Left renal cortex interstitium (tissue), 4 donors: ENCODE measurements at regions not wholly inside any gene's neighbourhood (a gene's known extent, or its start where the extent isn't known, plus 50 kb on each side); places are given as distances from the start of the nearest gene placed in this dataset.
"Not testable (repeated sequence)": the region's sequence is repeated elsewhere in the genome, so short reads cannot be mapped to it uniquely, and the experiment has no call there.

Source experiments
- DNase-seq, 4 donors: peaks; one replicate each; pipeline ENCODE4 v3.0.0-alpha.2; 2013; ENCODE audit warnings: low read depth in 4 of 4, low spot score in 2 of 4, missing footprints in 1 of 4

DNA sequence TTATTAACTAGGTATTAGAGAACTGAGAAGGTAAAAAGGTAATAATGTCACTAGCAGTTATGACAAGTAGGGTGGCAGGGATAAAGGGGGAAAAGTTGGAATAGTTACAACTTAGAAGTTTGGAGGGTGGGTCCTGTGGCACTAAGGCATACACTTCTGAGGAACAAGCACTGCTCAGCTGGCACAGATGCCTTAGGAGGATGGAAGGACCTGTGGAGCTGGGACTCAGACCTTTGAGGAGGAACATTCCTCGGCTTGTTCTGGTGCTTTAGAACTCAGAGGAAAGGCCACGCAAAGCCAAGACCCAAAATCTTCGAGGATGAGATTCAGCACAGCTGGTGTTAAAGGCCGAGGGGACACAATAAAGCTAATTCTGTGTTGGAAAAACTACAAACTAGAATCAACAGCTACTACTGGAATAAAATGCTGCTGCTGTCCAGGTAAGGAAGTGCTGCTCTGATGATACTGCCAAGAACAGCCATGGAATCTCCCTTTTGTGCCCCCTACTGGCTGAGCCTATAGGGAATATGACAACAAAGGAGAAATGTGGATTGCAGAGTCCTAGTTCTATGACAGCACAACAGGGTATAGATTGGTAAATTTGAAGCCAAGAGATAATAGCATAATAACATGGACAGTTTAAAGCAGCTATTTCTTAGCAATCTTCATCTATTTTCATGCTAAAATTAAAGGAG is 126.7 kb downstream of the SLC25A46 start:
- DNase-seq: peak in 1 of 4 donors; percentile 16

- DNase-seq: no peak
Measured at GRCh38 chr5:110869927-110870326, 131.1 kb downstream of the SLC25A46 start.

DNA sequence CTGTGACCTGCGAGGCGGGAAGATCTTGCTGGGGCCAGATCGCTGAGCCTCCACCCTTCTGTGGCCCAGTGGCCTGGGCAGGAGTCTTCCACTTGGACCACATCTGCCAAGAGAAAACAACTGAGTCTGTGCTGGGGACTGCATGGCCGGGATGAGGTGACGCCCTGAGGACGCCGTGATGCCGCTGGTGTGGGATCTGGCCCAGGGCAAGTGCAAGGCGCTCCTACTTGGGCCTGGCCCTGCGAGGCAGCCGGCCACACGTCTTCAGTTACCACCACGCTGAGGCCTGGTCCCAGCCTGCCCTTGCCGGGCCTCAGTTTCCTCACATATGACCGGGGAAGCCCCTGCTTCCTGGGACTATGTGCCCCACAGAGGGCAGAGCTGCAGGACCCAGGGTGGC is 133.4 kb downstream of the SLC25A46 start:
- no peak for DNase-seq

DNA sequence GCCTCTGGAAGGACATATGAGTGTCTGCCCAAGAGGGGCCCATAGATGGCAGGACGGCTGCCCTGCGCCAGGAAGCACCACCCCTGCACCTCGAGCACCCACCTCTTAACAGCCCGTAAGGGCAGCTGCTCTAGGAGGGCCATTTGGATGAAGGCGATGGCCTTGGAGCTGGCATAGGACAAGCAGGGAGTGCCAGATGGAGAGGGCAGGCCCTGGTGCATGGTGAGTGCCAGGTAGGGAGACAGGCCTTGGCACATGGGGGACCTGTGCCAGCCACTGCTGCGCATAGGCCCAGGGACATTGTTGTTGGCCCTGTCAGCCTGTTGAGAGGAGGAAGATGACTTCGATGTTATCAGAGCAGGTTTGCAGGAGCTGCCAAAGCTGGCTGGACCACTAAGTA is 134.2 kb downstream of the SLC25A46 start:
- no peak for DNase-seq

DNA sequence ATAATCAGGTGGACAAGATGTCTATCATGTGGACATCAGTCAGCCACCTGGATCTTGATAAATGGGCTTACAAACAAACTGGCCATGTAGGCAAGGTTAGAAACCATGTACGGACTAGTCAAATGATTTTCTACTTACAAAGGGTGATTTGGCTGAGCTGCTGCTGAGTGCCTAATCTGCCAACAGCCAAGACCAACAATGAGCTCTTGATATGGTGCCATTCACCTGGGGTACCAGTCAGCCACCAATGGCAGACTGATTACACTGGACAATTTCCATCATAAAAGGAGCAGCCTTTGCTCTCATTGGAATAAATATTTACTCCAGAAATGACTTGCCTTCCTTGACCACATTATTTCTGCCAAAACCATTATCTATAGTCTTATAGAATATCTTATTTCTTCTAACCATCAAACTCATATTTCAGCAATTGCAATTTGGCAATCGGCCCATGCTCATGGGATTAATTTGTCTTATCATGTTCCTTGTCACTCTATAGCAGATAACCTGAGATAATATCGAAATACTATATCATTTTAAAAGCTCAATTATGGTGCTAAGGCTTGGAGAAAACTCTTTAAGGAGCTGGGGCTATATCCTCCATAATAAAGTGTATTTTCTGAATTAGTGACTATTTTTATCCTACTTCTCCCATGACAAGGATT is 135.1 kb downstream of the SLC25A46 start:
- no peak for DNase-seq

- DNase-seq: not testable (repeated sequence)
Measured at GRCh38 chr5:110875115-110875514, 136.3 kb downstream of the SLC25A46 start.

- DNase-seq: no peak
Measured at GRCh38 chr5:110878115-110878514, 139.3 kb downstream of the SLC25A46 start.

GRCh38 chr5:110879675-110880074 is 140.9 kb downstream of the SLC25A46 start:
- DNase-seq: no peak

DNA sequence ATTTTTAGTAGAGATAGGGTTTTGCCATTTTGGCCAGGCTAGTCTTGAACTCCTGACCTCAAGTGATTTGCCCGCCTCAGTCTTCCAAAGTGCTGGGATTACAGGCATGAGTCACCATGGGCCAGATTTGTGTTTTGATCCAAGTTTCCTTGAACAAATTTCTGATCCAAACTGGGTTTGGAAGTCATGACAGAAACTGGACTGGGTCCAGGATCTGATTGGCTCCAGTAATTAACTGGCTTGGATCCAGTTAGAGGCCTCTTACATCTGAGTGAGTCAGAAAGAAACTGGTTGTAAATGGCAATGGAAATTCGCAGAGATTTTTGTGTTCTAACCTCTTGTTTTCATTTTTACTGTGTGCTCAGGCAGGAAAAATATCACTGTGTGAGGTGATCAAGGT is 141.6 kb downstream of the SLC25A46 start:
- no peak for DNase-seq

GRCh38 chr5:110884005-110884404 is 145.2 kb downstream of the SLC25A46 start:
- DNase-seq: no peak

DNA sequence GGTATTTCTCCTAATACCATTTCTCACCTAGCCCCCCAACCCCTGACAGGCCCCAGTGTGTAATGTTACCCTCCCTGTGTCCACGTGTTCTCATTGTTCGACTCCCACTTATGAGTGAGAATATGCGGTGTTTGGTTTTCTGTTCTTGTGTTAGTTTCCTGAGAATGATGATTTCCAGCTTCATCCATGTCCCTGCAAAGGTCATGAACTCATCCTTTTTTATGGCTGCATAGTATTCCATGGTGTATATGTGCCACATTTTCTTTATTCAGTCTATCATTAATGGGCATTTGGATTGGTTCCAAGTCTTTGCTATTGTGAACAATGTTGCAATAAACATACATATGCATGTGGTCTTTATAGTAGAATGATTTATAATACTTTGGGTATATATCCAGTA is 148.4 kb downstream of the SLC25A46 start:
- DNase-seq: not testable (repeated sequence)

GRCh38 chr5:110893854-110894483 is 155.2 kb downstream of the SLC25A46 start:
- DNase-seq: not testable (repeated sequence)

DNA sequence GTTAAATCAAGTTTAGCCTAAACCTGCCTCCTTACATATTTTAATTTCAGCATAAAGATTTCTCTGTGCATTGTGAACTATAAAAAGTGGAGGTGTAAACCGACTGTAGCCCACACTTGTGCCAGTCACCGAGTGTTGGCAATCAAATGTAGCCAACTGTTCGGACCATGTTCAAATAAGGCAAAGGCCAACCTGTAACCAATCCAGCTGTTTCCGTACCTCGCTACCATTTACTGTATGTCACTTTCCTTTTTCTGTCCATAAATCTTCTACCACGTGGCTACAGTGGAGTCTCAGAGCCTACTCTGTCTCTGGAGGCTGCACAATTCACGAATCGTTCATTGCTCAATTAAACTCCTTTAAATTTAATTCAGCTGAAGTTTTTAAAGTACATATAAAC is 156.0 kb downstream of the SLC25A46 start:
- no peak for DNase-seq

DNA sequence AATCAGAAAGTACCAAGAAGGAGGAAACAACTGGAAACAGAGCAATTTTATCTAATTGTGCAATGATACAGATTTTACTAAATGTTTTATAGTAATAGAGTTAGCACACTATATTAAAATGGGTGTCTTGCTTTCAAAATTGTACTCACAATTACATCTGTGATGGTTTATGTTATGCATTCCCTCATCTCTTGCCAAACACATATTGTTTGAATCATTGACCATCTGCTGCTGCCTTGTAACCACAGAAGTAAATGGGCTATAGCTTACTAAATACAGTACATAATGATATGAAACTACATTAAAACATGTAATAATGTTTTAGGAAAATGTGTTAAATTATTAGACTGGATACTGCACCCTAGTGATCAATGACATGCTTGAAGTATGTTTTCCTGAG is 158.1 kb downstream of the SLC25A46 start:
- DNase-seq: no peak

- no peak for DNase-seq
Measured at GRCh38 chr5:110899566-110900412, 161.0 kb downstream of the SLC25A46 start.

DNA sequence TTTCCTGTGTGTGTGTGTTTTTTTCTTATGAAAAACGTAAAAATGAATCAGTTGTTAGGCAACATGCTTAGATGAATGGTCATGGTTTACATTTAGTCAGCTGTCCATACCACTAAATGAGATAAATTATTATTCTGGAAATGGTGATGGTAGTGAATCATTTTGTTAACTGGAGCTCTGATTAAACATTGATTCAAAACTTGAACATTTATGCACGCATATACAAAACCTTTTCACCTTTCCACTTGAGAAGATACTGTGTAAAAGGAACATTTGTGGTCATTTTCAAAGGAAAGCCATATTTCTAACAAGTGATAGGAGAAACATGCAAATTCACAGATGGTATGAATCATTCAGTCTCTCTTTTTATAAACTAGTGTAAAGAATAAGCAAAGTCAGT is 162.0 kb downstream of the SLC25A46 start:
- no peak for DNase-seq

DNA sequence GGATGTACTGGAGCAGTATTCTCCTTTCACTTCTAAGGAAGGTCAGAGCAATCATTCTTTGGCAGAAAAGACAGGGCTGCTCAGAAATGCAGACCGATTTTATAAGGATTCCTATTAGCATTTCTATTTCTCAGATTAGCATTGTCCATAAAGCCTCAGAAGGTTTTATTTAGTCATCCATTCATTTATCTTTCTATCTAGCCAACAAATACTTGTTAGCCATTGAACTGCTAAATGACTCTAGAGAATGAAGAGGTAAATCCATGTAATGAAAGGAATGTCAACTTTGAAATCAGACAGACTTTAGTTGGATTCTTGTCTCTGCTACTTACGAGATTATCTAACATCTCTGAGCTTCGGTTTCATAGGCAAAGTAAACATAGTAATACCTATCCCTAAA is 165.2 kb downstream of the SLC25A46 start:
- no peak for DNase-seq

- DNase-seq: no peak
Measured at GRCh38 chr5:110908848-110909247, 162.7 kb upstream of the TSLP start.

DNA sequence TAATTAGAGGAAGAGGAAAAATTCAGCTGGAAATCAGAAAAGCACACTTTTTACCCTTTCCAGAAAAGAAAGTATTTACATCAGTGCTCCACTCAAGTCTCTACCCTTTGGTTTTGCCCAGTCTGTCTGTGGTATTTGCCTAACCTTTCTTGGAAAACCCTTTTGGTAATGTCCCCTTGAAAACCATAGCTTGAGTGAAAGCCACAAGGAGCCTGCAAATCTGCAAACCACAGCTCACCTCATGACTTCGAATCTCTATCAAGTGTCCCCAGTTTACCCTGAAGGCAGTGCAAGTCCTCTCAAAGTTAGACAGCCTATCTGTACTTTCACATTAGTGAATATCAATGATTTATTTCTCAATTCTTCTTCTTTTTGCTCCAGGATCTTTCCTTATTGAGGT is 162.1 kb upstream of the TSLP start:
- no peak for DNase-seq

DNA sequence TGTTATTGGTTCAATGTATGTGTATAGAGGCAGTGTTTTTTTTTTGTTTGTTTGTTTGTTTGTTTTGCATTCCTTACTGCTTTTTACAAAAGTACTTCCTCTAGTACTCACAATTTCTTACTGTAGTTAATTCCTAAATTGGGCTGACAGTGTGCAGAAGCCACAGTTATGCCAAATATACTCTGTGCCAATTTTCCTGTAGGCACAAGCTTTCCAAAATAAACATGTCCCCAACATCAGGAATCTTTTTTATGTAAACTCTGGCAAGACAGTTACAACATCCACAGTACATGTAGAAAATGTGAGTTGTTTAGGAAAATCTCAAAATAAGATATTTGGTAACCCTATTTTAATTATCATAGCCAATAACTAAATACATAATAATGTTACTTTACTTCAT is 161.6 kb upstream of the TSLP start:
- DNase-seq: no peak

DNA sequence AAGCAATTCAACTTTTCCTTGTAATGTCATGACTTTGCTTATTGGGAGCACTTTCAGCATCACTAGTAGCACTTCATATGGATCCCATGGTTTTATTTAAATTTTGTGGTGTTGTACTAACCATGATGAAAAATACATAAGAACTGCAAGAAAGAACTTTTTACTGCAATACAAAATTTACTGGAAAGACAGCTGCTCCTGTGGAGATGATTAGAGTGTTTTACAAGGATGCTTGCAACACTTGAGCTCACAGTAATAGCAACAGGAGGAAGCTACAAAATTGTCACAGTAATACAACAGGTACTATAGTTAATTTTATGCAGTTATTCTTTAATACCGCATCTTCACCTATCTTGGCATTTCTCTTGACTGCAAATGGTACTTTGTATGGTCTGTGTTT is 158.3 kb upstream of the TSLP start:
- DNase-seq: no peak
